A673 (cell line): ENCODE measurements at regions not wholly inside any gene's neighbourhood (a gene's known extent, or its start where the extent isn't known, plus 50 kb on each side); places are given as distances from the start of the nearest gene placed in this dataset.

Experiments used
- EZH2 ChIP-seq: fragments of 200-600 bp; sonication (generic); IDR thresholded peaks from 2 replicates; pipeline ENCODE4 v1.6.1; 2017; ENCODE audit warnings: borderline replicate concordance, low read depth, mild to moderate bottlenecking, mixed read lengths, antibody characterized with exemption, low read length; ENCODE audit not compliant: poor library complexity, severe bottlenecking
- TF ChIP-seq, protein P1 (sequence below): fragments of 300-800, 200-600 bp; sonication (generic); conservative IDR thresholded peaks from 2 replicates; pipeline ENCODE4 v1.5.1; 2017; ENCODE audit warnings: low read depth, mild to moderate bottlenecking, antibody characterized with exemption, low read length, moderate library complexity, mixed read lengths

DNA sequence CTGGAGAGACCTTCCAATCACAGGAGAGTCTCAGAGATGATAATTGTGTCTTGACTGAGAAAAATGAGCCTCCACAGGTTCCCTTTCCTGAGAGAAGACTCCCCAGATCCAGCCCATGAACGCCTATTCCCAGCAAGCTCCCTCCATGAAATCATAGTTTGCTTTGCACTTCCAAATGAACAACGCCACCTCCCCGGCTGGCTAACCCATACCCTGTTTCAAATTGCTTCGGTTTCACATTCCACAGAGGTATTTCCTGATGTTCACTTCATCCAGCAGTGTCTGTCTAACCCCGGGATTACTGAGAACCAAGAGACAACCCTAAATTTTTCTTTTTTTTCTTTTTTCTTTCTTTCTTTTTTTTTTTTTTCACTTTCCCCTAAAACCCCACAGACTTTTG, 124.1 kb upstream of the RFLNA start:
- TF ChIP-seq, protein P1, sequence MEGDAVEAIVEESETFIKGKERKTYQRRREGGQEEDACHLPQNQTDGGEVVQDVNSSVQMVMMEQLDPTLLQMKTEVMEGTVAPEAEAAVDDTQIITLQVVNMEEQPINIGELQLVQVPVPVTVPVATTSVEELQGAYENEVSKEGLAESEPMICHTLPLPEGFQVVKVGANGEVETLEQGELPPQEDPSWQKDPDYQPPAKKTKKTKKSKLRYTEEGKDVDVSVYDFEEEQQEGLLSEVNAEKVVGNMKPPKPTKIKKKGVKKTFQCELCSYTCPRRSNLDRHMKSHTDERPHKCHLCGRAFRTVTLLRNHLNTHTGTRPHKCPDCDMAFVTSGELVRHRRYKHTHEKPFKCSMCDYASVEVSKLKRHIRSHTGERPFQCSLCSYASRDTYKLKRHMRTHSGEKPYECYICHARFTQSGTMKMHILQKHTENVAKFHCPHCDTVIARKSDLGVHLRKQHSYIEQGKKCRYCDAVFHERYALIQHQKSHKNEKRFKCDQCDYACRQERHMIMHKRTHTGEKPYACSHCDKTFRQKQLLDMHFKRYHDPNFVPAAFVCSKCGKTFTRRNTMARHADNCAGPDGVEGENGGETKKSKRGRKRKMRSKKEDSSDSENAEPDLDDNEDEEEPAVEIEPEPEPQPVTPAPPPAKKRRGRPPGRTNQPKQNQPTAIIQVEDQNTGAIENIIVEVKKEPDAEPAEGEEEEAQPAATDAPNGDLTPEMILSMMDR: no peak
- TF ChIP-seq EZH2: no peak
